Urinary bladder (tissue), 3 donors: ENCODE measurements at regions not wholly inside any gene's neighbourhood (a gene's known extent, or its start where the extent isn't known, plus 50 kb on each side); places are given as distances from the start of the nearest gene placed in this dataset.
"Not testable (repeated sequence)": the region's sequence is repeated elsewhere in the genome, so short reads cannot be mapped to it uniquely, and the experiment has no call there.

Source experiments
- DNase-seq: peaks from one replicate; pipeline ENCODE4 v3.0.0-alpha.2; 2015; ENCODE audit errors: extremely low spot score
- H3K27ac ChIP-seq: one replicate; pipeline ENCODE4 v1.5.1; 2013; ENCODE audit warnings: low read depth, mild to moderate bottlenecking, moderate library complexity
- H3K36me3 ChIP-seq: one replicate; pipeline ENCODE4 v1.6.1; 2013; ENCODE audit warnings: mild to moderate bottlenecking, moderate library complexity; ENCODE audit not compliant: insufficient read depth
- H3K4me1 ChIP-seq: one replicate; pipeline ENCODE4 v1.6.1; 2013; ENCODE audit warnings: mild to moderate bottlenecking, moderate library complexity; ENCODE audit not compliant: insufficient read depth
- H3K4me3 ChIP-seq: one replicate; pipeline ENCODE4 v1.5.1; 2013; ENCODE audit warnings: low read depth, low read length
- WGBS: extraction: QIAGEN DNeasy Blood & Tissue Kit; methylation state at CpG from one replicate; pipeline ENCODE4 v1.1.7; 2013; 5-methylcytosine and 5-hydroxymethylcytosine counted together
- donor health status: healthy with polysubstance abuse.
- donor health status: healthy.

GRCh38 chr18:61651145-61651879, 241.5 kb downstream of the RNF152 start:
- 78% methylated on average over 3 of the region's 3 CpGs for WGBS
- DNase-seq: no peak
- Histone ChIP-seq H3K36me3 (no peaks in the 10 kb centered on the region), H3K4me3 (no peak overlapping the region), H3K27ac (no peak overlapping the region), H3K4me1 (no peaks in the 10 kb centered on the region)

- Histone ChIP-seq H3K4me3 (no peak overlapping the region), H3K4me1 (no peaks in the 10 kb centered on the region), H3K36me3 (no peaks in the 10 kb centered on the region), H3K27ac (no peak overlapping the region)
- 73% methylated on average over 8 of the region's 8 CpGs for WGBS
- no peak for DNase-seq
These were observed 248.7 kb downstream of the RNF152 start for GRCh38 chr18:61643884-61644647.

GRCh38 chr18:61639886-61640285, 252.9 kb downstream of the RNF152 start:
- no peaks in the 10 kb centered on the region for H3K4me1 ChIP-seq
- no peak overlapping the region for H3K27ac ChIP-seq
- 88% methylated on average over 2 of the region's 2 CpGs for WGBS
- DNase-seq: no peak
- no peaks in the 10 kb centered on the region for H3K36me3 ChIP-seq
- H3K4me3 ChIP-seq: no peak overlapping the region

- no peak overlapping the region for H3K27ac ChIP-seq
- WGBS: 57% methylated on average over 4 of the region's 4 CpGs
- DNase-seq: no peak
These were observed 254.8 kb downstream of the RNF152 start for GRCh38 chr18:61637905-61638595.

GRCh38 chr18:61637319-61637718, 255.5 kb downstream of the RNF152 start:
- whole genome bisulfite sequencing: 86% methylated on average over 8 of the region's 8 CpGs
- Histone ChIP-seq H3K36me3 (no peaks in the 10 kb centered on the region), H3K4me1 (no peaks in the 10 kb centered on the region), H3K4me3 (no peak overlapping the region), H3K27ac (no peak overlapping the region)
- no peak for DNase-seq

More at GRCh38 chr18:61637905-61638595, 254.8 kb downstream of the RNF152 start:
- no peak overlapping the region for H3K4me3 ChIP-seq
- H3K4me1 ChIP-seq: no peaks in the 10 kb centered on the region
- no peaks in the 10 kb centered on the region for H3K36me3 ChIP-seq

GRCh38 chr18:61635901-61636528, 256.8 kb downstream of the RNF152 start:
- Histone ChIP-seq H3K27ac (no peak overlapping the region), H3K4me1 (no peaks in the 10 kb centered on the region), H3K36me3 (no peaks in the 10 kb centered on the region), H3K4me3 (no peak overlapping the region)
- 23% methylated on average over 7 of the region's 7 CpGs for WGBS
- peak; percentile 28 for DNase-seq

- Histone ChIP-seq H3K27ac (no peak overlapping the region), H3K4me3 (no peak overlapping the region), H3K4me1 (no peaks in the 10 kb centered on the region), H3K36me3 (no peaks in the 10 kb centered on the region)
- DNase-seq: no peak
- 47% methylated on average over 3 of the region's 3 CpGs for WGBS
These were observed 264.7 kb downstream of the RNF152 start for GRCh38 chr18:61628085-61628484.

GRCh38 chr18:61624631-61625030, 268.2 kb downstream of the RNF152 start:
- H3K27ac ChIP-seq: not testable (repeated sequence)
- WGBS: 87% methylated on average over 3 of the region's 3 CpGs

GRCh38 chr18:61619783-61620182, 273.0 kb downstream of the RNF152 start:
- Histone ChIP-seq H3K4me3 (no peak overlapping the region), H3K4me1 (no peaks in the 10 kb centered on the region), H3K36me3 (no peaks in the 10 kb centered on the region), H3K27ac (no peak overlapping the region)
- WGBS: 70% methylated on average over 1 of the region's 1 CpG
- DNase-seq: no peak

More at GRCh38 chr18:61624631-61625030, 268.2 kb downstream of the RNF152 start:
- not testable (repeated sequence) for H3K4me1 ChIP-seq, H3K4me3 ChIP-seq, DNase-seq, H3K36me3 ChIP-seq

GRCh38 chr18:61618816-61619215, 274.0 kb downstream of the RNF152 start:
- Histone ChIP-seq H3K4me1 (no peaks in the 10 kb centered on the region), H3K36me3 (no peaks in the 10 kb centered on the region), H3K4me3 (no peak overlapping the region), H3K27ac (no peak overlapping the region)
- DNase-seq: no peak
- 73% methylated on average over 3 of the region's 3 CpGs for WGBS

GRCh38 chr18:61616111-61616610, 276.6 kb downstream of the RNF152 start:
- Histone ChIP-seq H3K4me3 (no peak overlapping the region), H3K4me1 (no peaks in the 10 kb centered on the region), H3K27ac (no peak overlapping the region), H3K36me3 (no peaks in the 10 kb centered on the region)
- 93% methylated on average over 4 of the region's 4 CpGs for WGBS
- DNase-seq: no peak

GRCh38 chr18:61612517-61612916, 279.3 kb downstream of the CDH20 start:
- Histone ChIP-seq H3K4me1 (no peaks in the 10 kb centered on the region), H3K4me3 (no peak overlapping the region)
- no peak for DNase-seq

GRCh38 chr18:61609131-61609530, 275.9 kb downstream of the CDH20 start:
- no peak for DNase-seq
- Histone ChIP-seq H3K36me3 (no peaks in the 10 kb centered on the region), H3K4me3 (no peak overlapping the region), H3K4me1 (no peaks in the 10 kb centered on the region), H3K27ac (no peak overlapping the region)

More at GRCh38 chr18:61612517-61612916, 279.3 kb downstream of the CDH20 start:
- Histone ChIP-seq H3K27ac (no peak overlapping the region), H3K36me3 (no peaks in the 10 kb centered on the region)
